ENCODE measurements at regions not wholly inside any gene's neighbourhood (a gene's known extent, or its start where the extent isn't known, plus 50 kb on each side); places are given as distances from the start of the nearest gene placed in this dataset.

- TF ChIP-seq, protein P1, sequence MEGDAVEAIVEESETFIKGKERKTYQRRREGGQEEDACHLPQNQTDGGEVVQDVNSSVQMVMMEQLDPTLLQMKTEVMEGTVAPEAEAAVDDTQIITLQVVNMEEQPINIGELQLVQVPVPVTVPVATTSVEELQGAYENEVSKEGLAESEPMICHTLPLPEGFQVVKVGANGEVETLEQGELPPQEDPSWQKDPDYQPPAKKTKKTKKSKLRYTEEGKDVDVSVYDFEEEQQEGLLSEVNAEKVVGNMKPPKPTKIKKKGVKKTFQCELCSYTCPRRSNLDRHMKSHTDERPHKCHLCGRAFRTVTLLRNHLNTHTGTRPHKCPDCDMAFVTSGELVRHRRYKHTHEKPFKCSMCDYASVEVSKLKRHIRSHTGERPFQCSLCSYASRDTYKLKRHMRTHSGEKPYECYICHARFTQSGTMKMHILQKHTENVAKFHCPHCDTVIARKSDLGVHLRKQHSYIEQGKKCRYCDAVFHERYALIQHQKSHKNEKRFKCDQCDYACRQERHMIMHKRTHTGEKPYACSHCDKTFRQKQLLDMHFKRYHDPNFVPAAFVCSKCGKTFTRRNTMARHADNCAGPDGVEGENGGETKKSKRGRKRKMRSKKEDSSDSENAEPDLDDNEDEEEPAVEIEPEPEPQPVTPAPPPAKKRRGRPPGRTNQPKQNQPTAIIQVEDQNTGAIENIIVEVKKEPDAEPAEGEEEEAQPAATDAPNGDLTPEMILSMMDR (IDR thresholded peaks at IDR 0.05; ENCODE audit: borderline replicate concordance, control extremely low read depth, extremely low read depth, insufficient read depth, missing control alignments): no peak
- no peak for DNase-seq (ENCODE audit: low spot score)
- in situ Hi-C loops (cut with MboI; ENCODE audit: low sequenced_read_pairs, unreplicated experiment): no loop called here
These were observed 84.0 kb upstream of the ELMO1 start for GRCh38 chr7:37532636-37533035.

DNA sequence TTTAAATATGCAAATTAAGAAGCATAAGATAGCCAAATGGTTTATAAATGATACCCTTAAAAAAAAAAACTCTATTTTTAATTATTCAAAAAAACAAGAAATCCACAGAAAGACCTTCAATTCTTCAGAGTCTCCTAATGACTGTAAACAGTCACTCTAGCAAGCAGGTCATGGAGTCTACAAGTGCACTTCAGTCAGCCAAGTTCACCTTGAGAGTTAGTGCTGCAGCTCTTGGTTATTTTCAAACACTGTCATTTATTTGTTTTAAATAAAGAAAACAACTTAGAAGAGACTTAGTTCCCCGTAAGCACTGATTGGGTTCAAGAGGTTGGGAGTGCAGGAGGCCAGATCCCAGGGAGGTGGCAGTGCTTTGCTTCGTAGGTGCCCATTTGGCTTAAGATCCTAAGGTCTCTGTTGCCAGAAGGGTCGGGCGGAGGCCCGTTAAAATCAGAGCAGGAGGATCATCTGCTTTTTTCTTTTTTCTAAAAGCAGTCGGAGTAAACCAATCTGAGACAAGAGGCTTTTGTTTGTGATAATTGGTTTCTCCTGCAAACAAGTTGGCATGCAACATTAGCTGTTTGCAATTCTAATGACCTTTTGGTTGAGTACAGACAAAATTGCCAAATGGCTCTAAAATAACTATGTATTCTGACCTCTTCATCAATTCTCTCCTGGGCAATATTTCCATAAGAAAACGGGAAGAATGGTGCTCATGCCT, 86.4 kb upstream of the ELMO1 start:
- in situ Hi-C loops (cut with MboI; ENCODE audit: low sequenced_read_pairs, unreplicated experiment): no loop called here
- DNase-seq (ENCODE audit: low spot score): no peak
- TF ChIP-seq, protein P1 (IDR thresholded peaks at IDR 0.05; ENCODE audit: borderline replicate concordance, control extremely low read depth, extremely low read depth, insufficient read depth, missing control alignments): no peak

- TF ChIP-seq, protein P1 (IDR thresholded peaks at IDR 0.05; ENCODE audit: borderline replicate concordance, control extremely low read depth, extremely low read depth, insufficient read depth, missing control alignments): no peak
- in situ Hi-C loops (cut with MboI; ENCODE audit: low sequenced_read_pairs, unreplicated experiment): no loop called here
- DNase-seq (ENCODE audit: low spot score): no peak
These were observed 87.2 kb upstream of the ELMO1 start for GRCh38 chr7:37535841-37536240.

DNA sequence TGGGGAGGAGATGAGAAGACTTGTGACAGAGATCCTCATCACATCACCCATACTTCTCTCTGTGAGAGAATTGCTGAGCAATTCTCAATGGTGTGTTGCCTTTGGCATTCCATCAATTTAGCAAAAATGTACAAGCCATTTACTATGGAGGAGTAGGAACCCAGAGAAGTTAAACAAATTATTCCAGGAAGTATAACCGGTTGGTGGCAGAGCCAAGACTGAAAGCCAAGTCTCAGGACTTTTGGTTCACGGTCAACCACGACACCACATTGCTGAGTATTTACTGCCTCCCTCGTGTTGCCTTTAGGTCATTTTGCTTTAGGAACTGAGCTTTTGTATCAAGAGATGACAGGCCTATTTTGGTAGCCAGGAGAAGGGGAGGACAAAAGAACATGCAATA, 88.0 kb upstream of the ELMO1 start:
- no peak for DNase-seq (ENCODE audit: low spot score)
- TF ChIP-seq, protein P1 (IDR thresholded peaks at IDR 0.05; ENCODE audit: borderline replicate concordance, control extremely low read depth, extremely low read depth, insufficient read depth, missing control alignments): no peak
- in situ Hi-C loops (cut with MboI; ENCODE audit: low sequenced_read_pairs, unreplicated experiment): no loop called here

DNA sequence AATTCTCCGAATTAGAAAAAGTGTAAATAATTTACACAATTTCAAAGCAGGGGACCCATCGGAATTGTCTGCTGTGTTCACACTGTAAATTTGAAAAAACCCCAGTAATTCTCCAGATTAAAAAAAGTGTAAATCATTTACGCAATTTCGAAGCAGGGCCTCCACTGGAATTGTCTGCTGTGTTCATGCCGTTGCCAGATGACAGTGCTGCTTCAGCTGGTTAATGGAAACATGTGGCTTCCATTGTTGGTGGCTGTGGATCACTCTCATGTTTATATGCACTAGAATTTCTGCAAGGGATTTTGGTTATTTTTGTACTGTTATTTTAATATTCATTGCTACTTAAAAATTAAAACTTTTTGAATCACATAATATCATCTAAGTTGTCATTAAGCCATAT, 88.8 kb upstream of the ELMO1 start:
- in situ Hi-C loops (cut with MboI; ENCODE audit: low sequenced_read_pairs, unreplicated experiment): no loop called here
- TF ChIP-seq, protein P1 (IDR thresholded peaks at IDR 0.05; ENCODE audit: borderline replicate concordance, control extremely low read depth, extremely low read depth, insufficient read depth, missing control alignments): no peak
- no peak for DNase-seq (ENCODE audit: low spot score)

DNA sequence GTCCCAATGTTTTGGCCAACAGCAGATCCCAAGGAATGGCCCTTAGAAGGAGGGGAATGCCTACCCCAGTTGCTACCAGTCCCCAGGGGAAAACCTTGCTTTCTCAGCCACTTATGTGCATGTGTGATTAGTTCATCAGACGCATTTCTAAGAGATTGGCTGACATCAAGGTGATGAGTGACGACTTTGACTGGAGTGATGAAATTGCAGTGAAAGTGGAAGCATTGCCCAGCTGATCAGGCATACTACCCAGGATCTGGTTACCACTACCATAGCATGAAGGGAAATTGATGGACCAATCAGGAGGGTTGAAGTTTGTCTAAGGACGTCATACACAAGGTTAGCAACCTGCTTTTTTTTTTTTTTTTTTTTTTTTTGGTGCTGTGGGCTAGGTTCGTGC, 90.3 kb upstream of the ELMO1 start:
- DNase-seq (ENCODE audit: low spot score): no peak
- in situ Hi-C loops (cut with MboI; ENCODE audit: low sequenced_read_pairs, unreplicated experiment): no loop called here
- TF ChIP-seq, protein P1 (IDR thresholded peaks at IDR 0.05; ENCODE audit: borderline replicate concordance, control extremely low read depth, extremely low read depth, insufficient read depth, missing control alignments): no peak

Measured in GM13976 (cell line).